ENCODE measurements at regions not wholly inside any gene's neighbourhood (a gene's known extent, or its start where the extent isn't known, plus 50 kb on each side); places are given as distances from the start of the nearest gene placed in this dataset.

DNA sequence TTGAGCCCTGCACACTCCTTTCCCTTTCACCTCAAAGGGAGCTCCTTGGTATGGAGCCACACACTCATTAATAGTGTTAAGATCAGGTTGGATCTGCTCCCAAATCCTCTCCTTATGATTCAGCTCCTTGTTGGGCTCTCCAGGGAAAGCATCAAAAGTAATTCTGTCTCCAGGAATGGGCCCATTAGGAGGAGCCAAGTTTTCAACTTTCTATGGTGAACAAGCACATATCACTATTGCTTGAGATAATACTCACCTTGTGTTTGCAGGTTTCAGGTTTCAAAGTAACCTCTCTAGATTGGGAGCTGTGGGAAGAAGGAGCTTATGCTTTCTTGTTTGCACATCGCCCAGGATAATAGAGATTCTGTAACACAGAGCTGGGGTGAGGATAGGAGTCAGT lies 164.8 kb downstream of the TNFSF18 start:
- H2AFZ ChIP-seq (ENCODE audit: low read length) = no peak overlapping the region
- TF ChIP-seq CEBPB (IDR thresholded peaks at IDR 0.05; ENCODE audit: low read depth, low read length) (no peak), EGR1 (IDR thresholded peaks at IDR 0.05; ENCODE audit: borderline replicate concordance, low read depth, low read length) (no peak), RFX5 (IDR thresholded peaks at IDR 0.05; ENCODE audit: borderline replicate concordance, low read depth, low read length) (no peak), SIRT6 (IDR thresholded peaks at IDR 0.05; ENCODE audit: low read length) (no peak), EZH2 (IDR thresholded peaks at IDR 0.05; ENCODE audit: low read depth, low read length, severe bottlenecking) (no peak), HDAC2 (IDR thresholded peaks at IDR 0.05; ENCODE audit: borderline replicate concordance in 1 of 2, low read depth in 2 of 2, low read length in 2 of 2) (no peak), RNF2 (IDR thresholded peaks at IDR 0.05; ENCODE audit: borderline replicate concordance, low read depth, low read length, missing control alignments, poor library complexity, severe bottlenecking) (no peak)
- TF ChIP-seq, protein P1, sequence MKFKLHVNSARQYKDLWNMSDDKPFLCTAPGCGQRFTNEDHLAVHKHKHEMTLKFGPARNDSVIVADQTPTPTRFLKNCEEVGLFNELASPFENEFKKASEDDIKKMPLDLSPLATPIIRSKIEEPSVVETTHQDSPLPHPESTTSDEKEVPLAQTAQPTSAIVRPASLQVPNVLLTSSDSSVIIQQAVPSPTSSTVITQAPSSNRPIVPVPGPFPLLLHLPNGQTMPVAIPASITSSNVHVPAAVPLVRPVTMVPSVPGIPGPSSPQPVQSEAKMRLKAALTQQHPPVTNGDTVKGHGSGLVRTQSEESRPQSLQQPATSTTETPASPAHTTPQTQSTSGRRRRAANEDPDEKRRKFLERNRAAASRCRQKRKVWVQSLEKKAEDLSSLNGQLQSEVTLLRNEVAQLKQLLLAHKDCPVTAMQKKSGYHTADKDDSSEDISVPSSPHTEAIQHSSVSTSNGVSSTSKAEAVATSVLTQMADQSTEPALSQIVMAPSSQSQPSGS (IDR thresholded peaks at IDR 0.05; ENCODE audit: low read length) = no peak
- no peak overlapping the region for H3K4ac ChIP-seq (replicated peaks; ENCODE audit: insufficient read length, low read depth, low read length)
- no peak overlapping the region for H3K18ac ChIP-seq (ENCODE audit: extremely low read depth, low read length)
- H3K4me1 ChIP-seq (replicated peaks in 1 of 4; ENCODE audit: control insufficient read depth in 3 of 4, insufficient read depth in 4 of 4, low read length in 3 of 4) = peaks cover 0 to 2% (median 0%) of the 10 kb centered on the region in 4 experiments; a peak in 2 of 7 replicates
- H4K5ac ChIP-seq (ENCODE audit: insufficient read length, low read depth, low read length) = no peak overlapping the region
- FAIRE-seq (no peak), DNase-seq (ENCODE audit: low read depth in 1 of 2, low spot score in 2 of 2) (no peak)
- no peak overlapping the region for H3K4me2 ChIP-seq (ENCODE audit: insufficient read depth in 1 of 2, low read depth in 2 of 2, low read length in 2 of 2)
- ChIA-PET POLR2A (ENCODE audit: partially characterized antibody) (no interaction called here), CTCF (ENCODE audit: partially characterized antibody) (interaction anchor here (1.2 to 1.5 kb wide), 2 partner anchors 11 to 60 kb away, joined by 4 read pairs; no protein-coding TSS in a partner anchor)
- no peak overlapping the region for H3K9ac ChIP-seq (replicated peaks in 1 of 4; ENCODE audit: extremely low read depth in 1 of 4, low read depth in 3 of 4, low read length in 3 of 4)
- H2BK120ac ChIP-seq (replicated peaks; ENCODE audit: low read depth, low read length) = no peak overlapping the region
- no peaks in the 10 kb centered on the region for H3K79me1 ChIP-seq (ENCODE audit: low read depth, low read length)
- H2BK12ac ChIP-seq (ENCODE audit: low read depth, low read length) = no peak overlapping the region
- H3K23me2 ChIP-seq (ENCODE audit: low read depth, low read length) = no peaks in the 10 kb centered on the region
- H3K4me3 ChIP-seq (ENCODE audit: extremely low read depth in 1 of 4, insufficient read depth in 2 of 4, low read depth in 3 of 4, low read length in 4 of 4) = no peak overlapping the region
- no peak overlapping the region for H3K56ac ChIP-seq (replicated peaks; ENCODE audit: insufficient read length, low read depth, low read length)
- no peaks in the 10 kb centered on the region for H3K27me3 ChIP-seq (replicated peaks in 1 of 4; ENCODE audit: control insufficient read depth in 3 of 4, extremely low read depth in 1 of 4, insufficient read depth in 3 of 4, low read length in 3 of 4)
- H4K91ac ChIP-seq (replicated peaks; ENCODE audit: insufficient read length, low read length) = no peak overlapping the region
- no peak overlapping the region for H3K23ac ChIP-seq (ENCODE audit: insufficient read length)
- H3K79me2 ChIP-seq (ENCODE audit: control insufficient read depth in 1 of 2, insufficient read depth in 2 of 2, low read length in 2 of 2) = no peaks in the 10 kb centered on the region
- H3K14ac ChIP-seq (ENCODE audit: insufficient read length) = no peak overlapping the region
- H4K8ac ChIP-seq (ENCODE audit: extremely low read depth, insufficient read depth, low read length) = no peak overlapping the region
- 100% methylated on average over 1 of the region's 1 CpG; no CpG with 5 or more reads in 1 of the 2 experiments for WGBS, 2 experiments (ENCODE audit: extremely low coverage in 1 of 2, insufficient coverage in 1 of 2, insufficient read length in 1 of 2, insufficient replicate concordance in 2 of 2, low coverage in 1 of 2, low lambda C conversion rate in 2 of 2, missing lambda C conversion rate in 1 of 2)
- no peak overlapping the region for H2BK20ac ChIP-seq (ENCODE audit: low read length)
- H4K20me1 ChIP-seq (replicated peaks in 1 of 2; ENCODE audit: control insufficient read depth in 1 of 2, insufficient read depth in 2 of 2, low read length in 2 of 2) = no peaks in the 10 kb centered on the region
- H2BK5ac ChIP-seq (ENCODE audit: low read depth, low read length) = no peak overlapping the region
- H3K9me3 ChIP-seq (ENCODE audit: insufficient read depth in 2 of 2, low read depth in 1 of 2, low read length in 1 of 2) = no peaks in the 10 kb centered on the region
- H2BK15ac ChIP-seq (ENCODE audit: low read length) = no peak overlapping the region
- H3K36me3 ChIP-seq (ENCODE audit: control insufficient read depth in 2 of 4, insufficient read depth in 4 of 4, low read length in 3 of 4) = no peaks in the 10 kb centered on the region
- no peak overlapping the region for H3K27ac ChIP-seq (ENCODE audit: low read depth, low read length)
- H2AK5ac ChIP-seq (ENCODE audit: low read depth, low read length) = no peak overlapping the region

All from H1 (cell line).